CD14-positive monocyte (primary cell): ENCODE measurements at regions not wholly inside any gene's neighbourhood (a gene's known extent, or its start where the extent isn't known, plus 50 kb on each side); places are given as distances from the start of the nearest gene placed in this dataset.

Experiments used
- DNase-seq, 3 donors: peaks; one replicate each; pipeline ENCODE4 v3.0.0-alpha.2; 2011 to 2022
- H2AFZ ChIP-seq: 2 replicates; pipeline ENCODE4 v1.6.0; 2012; ENCODE audit warnings: mild to moderate bottlenecking, low read depth, low read length, inconsistent platforms; ENCODE audit not compliant: insufficient read depth, poor library complexity, severe bottlenecking
- H3K27ac ChIP-seq, 2 donors: 1 replicate in 1 of 2; 2 replicates in 1 of 2; pipeline ENCODE4 v1.5.1; 2012 to 2013; ENCODE audit warnings: low read length in 2 of 2, control low read depth in 1 of 2, inconsistent platforms in 1 of 2, low read depth in 1 of 2, mild to moderate bottlenecking in 1 of 2
- H3K27me3 ChIP-seq, 2 donors: one replicate each; pipeline versions ENCODE4 v1.6.0 to v1.6.1; 2011 to 2013; ENCODE audit warnings: low read length in 2 of 2; ENCODE audit not compliant: control insufficient read depth in 2 of 2, insufficient read depth in 2 of 2
- H3K36me3 ChIP-seq, 2 donors: replicated peaks in 1 of 2; 1 replicate in 1 of 2; 2 replicates in 1 of 2; pipeline versions ENCODE4 v1.5.1 to v1.6.1; 2012 to 2013; ENCODE audit warnings: low read length in 2 of 2, control low read depth in 1 of 2, inconsistent platforms in 1 of 2, mild to moderate bottlenecking in 1 of 2; ENCODE audit not compliant: insufficient read depth in 2 of 2, control insufficient read depth in 1 of 2
- H3K4me1 ChIP-seq, 2 donors: 1 replicate in 1 of 2; 2 replicates in 1 of 2; pipeline versions ENCODE4 v1.5.1 to v1.6.1; 2012 to 2013; ENCODE audit warnings: low read length in 2 of 2, control low read depth in 1 of 2, inconsistent platforms in 1 of 2, mild to moderate bottlenecking in 1 of 2, moderate library complexity in 1 of 2; ENCODE audit not compliant: insufficient read depth in 2 of 2, control insufficient read depth in 1 of 2
- H3K4me2 ChIP-seq: replicated peaks from 2 replicates; pipeline ENCODE3; 2012; ENCODE audit warnings: low read length, moderate library complexity, mild to moderate bottlenecking; ENCODE audit not compliant: poor library complexity, severe bottlenecking; ENCODE audit errors: extremely low read depth
- H3K4me3 ChIP-seq, 3 experiments: fragments of 200-600 bp in 1 of 3; sonication (generic) in 1 of 3; replicated peaks in 1 of 3; 1 replicate in 2 of 3; 2 replicates in 1 of 3; pipeline ENCODE4 v1.5.1; 2011 to 2013; ENCODE audit warnings: low read length in 3 of 3, mild to moderate bottlenecking in 3 of 3, control low read depth in 2 of 3, low read depth in 2 of 3, inconsistent platforms in 1 of 3, moderate library complexity in 1 of 3
- H3K79me2 ChIP-seq: 2 replicates; pipeline ENCODE4 v1.6.0; 2012; ENCODE audit warnings: mild to moderate bottlenecking, control low read depth, inconsistent platforms, low read length, moderate library complexity; ENCODE audit not compliant: insufficient read depth
- H3K9ac ChIP-seq: 2 replicates; pipeline ENCODE4 v1.6.0; 2017; ENCODE audit warnings: low read length, mild to moderate bottlenecking; ENCODE audit not compliant: insufficient read depth, poor library complexity, severe bottlenecking
- H3K9me3 ChIP-seq, 2 donors: replicated peaks in 1 of 2; 1 replicate in 1 of 2; 2 replicates in 1 of 2; pipeline versions ENCODE4 v1.5.1 to v1.6.1; 2012 to 2013; ENCODE audit warnings: low read length in 2 of 2, control low read depth in 1 of 2; ENCODE audit not compliant: control insufficient read depth in 1 of 2, insufficient read depth in 1 of 2
- H4K20me1 ChIP-seq: 2 replicates; pipeline ENCODE4 v1.6.0; 2012; ENCODE audit warnings: mild to moderate bottlenecking, low read length, control low read depth, moderate library complexity; ENCODE audit not compliant: insufficient read depth
- H3K27ac Mint-ChIP-seq, 7 donors: one replicate each; pipeline ENCODE4 v1.8.0; 2020; ENCODE audit warnings: mild to moderate bottlenecking in 7 of 7, mixed read lengths in 7 of 7, moderate library complexity in 6 of 7, inconsistent platforms in 2 of 7
- H3K27me3 Mint-ChIP-seq, 3 donors: one replicate each; pipeline ENCODE4 v1.8.0; 2021 to 2022; ENCODE audit warnings: low read depth in 3 of 3, mild to moderate bottlenecking in 3 of 3, mixed read lengths in 3 of 3, moderate library complexity in 3 of 3, inconsistent platforms in 1 of 3
- H3K36me3 Mint-ChIP-seq, 2 donors: one replicate each; pipeline ENCODE4 v1.8.0; 2020; ENCODE audit warnings: mixed read lengths in 2 of 2, inconsistent platforms in 1 of 2, mild to moderate bottlenecking in 1 of 2
- H3K4me1 Mint-ChIP-seq: one replicate; pipeline ENCODE4 v1.8.0; 2020; ENCODE audit warnings: mild to moderate bottlenecking, mixed read lengths
- H3K4me3 Mint-ChIP-seq, 2 donors: one replicate each; pipeline ENCODE4 v1.8.0; 2020; ENCODE audit warnings: mild to moderate bottlenecking in 2 of 2, mixed read lengths in 2 of 2, moderate library complexity in 1 of 2
- H3K9me3 Mint-ChIP-seq, 7 donors: one replicate each; pipeline ENCODE4 v1.8.0; 2020 to 2022; ENCODE audit warnings: mixed read lengths in 7 of 7, mild to moderate bottlenecking in 6 of 7, moderate library complexity in 6 of 7, inconsistent platforms in 2 of 7
- WGBS: methylation state at CpG from one replicate; pipeline ENCODE4 v1.1.5; 2013; ENCODE audit warnings: missing lambda C conversion rate; ENCODE audit not compliant: insufficient coverage; 5-methylcytosine and 5-hydroxymethylcytosine counted together
- intact Hi-C, 2 donors: fragments of 100-400 bp; cut with micrococcal nuclease; formaldehyde crosslinking; loops; one replicate each; pipeline versions ENCODE4 v1.15.0 to v1.15.1; 2023
- TF ChIP-seq, protein P1 (sequence below): fragments of 200-600 bp; IDR thresholded peaks from one replicate; pipeline ENCODE4 v1.8.0; 2022; ENCODE audit warnings: antibody characterized with exemption, mild to moderate bottlenecking

DNA sequence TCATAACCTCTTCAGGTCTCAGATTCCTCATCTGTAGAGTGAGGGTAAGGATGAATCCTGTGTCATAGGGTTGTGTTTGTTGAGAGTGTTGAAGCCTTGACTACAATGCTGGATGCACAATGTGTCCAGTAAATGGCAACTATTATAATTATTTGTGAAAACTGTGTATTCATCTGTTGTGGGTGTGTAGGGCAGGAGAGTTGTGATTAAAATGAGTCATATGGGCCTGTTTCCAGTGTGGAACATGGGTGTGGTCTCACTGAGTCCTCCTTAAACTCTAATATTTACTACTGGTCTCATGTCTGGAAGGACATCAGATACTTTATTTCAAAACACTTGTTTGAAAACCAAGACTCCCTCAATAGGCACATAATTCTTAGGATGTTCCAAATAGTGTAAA is 208.5 kb upstream of the CASK start:
- H3K9me3 ChIP-seq, result no peaks in the 10 kb centered on the region
- H3K4me3 Mint-ChIP-seq, result no peak overlapping the region

DNA sequence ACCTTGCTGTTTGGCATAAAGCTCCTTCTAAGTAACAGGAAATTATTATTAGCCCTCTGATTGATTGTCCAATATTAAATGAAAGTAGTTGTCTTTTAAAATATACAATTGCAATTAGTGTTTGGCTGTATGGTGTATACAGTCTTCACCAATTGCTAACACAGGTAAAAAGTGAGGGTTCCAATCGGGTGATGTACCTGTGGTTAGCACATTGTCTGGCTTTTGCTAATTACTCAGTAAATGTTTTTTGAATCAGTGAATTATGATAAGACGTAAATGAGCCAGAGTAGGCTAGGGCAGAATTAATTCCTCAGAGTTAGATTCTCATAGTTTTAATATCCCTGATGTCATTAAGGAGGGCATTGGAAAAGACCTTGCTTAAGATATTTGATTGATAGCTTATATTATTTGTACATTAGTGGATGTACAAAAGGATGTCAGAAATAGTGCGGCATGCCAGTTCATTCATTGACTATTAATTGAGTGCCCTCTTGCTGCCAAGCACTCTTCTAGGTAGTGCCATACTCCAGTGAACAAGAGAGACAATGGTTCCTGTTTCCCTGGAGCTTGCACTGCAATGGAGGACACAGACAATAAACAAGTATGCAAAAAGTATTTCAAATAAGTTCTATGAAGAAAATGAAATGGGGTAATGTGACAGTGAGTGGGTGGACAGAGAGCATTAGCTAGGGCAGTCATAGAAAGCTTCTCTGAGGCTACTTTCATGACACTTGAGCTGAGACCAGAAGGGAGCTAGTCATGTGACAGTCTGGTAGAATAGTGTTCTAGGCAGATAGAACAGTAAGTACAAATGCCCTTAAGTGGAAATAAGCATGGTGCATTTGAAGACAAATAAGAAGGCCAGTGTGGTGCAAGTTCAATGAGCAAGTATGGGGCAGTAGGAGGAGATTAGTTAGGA is 205.9 kb upstream of the CASK start:
- no peaks in the 10 kb centered on the region for H3K27me3 Mint-ChIP-seq
- H3K36me3 ChIP-seq, result no peaks in the 10 kb centered on the region
- no peaks in the 10 kb centered on the region for H4K20me1 ChIP-seq
- H2AFZ ChIP-seq, result no peak overlapping the region
- no peak overlapping the region for H3K9ac ChIP-seq
- H3K4me3 ChIP-seq, result no peak overlapping the region
- H3K9me3 ChIP-seq, result no peaks in the 10 kb centered on the region
- DNase-seq, result no peak
- no peak overlapping the region for H3K27ac Mint-ChIP-seq
- H3K9me3 Mint-ChIP-seq, result no peaks in the 10 kb centered on the region
- no peaks in the 10 kb centered on the region for H3K79me2 ChIP-seq
- H3K4me2 ChIP-seq, result no peak overlapping the region
- H3K36me3 Mint-ChIP-seq, result no peaks in the 10 kb centered on the region
- no peaks in the 10 kb centered on the region for H3K4me1 Mint-ChIP-seq
- intact Hi-C loops, result no loop called here
- H3K4me1 ChIP-seq, result no peaks in the 10 kb centered on the region
- no CpG with 5 or more reads among the region's 3 CpGs for WGBS
- H3K27me3 ChIP-seq, result no peaks in the 10 kb centered on the region
- TF ChIP-seq, protein P1, sequence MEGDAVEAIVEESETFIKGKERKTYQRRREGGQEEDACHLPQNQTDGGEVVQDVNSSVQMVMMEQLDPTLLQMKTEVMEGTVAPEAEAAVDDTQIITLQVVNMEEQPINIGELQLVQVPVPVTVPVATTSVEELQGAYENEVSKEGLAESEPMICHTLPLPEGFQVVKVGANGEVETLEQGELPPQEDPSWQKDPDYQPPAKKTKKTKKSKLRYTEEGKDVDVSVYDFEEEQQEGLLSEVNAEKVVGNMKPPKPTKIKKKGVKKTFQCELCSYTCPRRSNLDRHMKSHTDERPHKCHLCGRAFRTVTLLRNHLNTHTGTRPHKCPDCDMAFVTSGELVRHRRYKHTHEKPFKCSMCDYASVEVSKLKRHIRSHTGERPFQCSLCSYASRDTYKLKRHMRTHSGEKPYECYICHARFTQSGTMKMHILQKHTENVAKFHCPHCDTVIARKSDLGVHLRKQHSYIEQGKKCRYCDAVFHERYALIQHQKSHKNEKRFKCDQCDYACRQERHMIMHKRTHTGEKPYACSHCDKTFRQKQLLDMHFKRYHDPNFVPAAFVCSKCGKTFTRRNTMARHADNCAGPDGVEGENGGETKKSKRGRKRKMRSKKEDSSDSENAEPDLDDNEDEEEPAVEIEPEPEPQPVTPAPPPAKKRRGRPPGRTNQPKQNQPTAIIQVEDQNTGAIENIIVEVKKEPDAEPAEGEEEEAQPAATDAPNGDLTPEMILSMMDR, result no peak
- H3K4me3 Mint-ChIP-seq, result no peak overlapping the region
- no peak overlapping the region for H3K27ac ChIP-seq

More for the DNA sequence above, 208.5 kb upstream of the CASK start:
- Histone ChIP-seq H3K4me3 (no peak overlapping the region), H3K27me3 (no peaks in the 10 kb centered on the region), H3K4me2 (no peak overlapping the region), H3K79me2 (no peaks in the 10 kb centered on the region), H2AFZ (no peak overlapping the region), H4K20me1 (no peaks in the 10 kb centered on the region), H3K36me3 (no peaks in the 10 kb centered on the region), H3K9ac (no peak overlapping the region), H3K4me1 (no peaks in the 10 kb centered on the region), H3K27ac (no peak overlapping the region)
- Mint-ChIP-seq H3K4me1 (no peaks in the 10 kb centered on the region), H3K36me3 (no peaks in the 10 kb centered on the region), H3K27me3 (peaks cover 0 to 2% (median 0%) of the 10 kb centered on the region in 3 donors), H3K27ac (no peak overlapping the region), H3K9me3 (peaks cover 0 to 2% (median 0%) of the 10 kb centered on the region in 7 donors)
- TF ChIP-seq, protein P1, result no peak
- intact Hi-C loops, result no loop called here
- DNase-seq, result no peak
